Kidney capillary endothelial cell (primary cell): ENCODE measurements at regions not wholly inside any gene's neighbourhood (a gene's known extent, or its start where the extent isn't known, plus 50 kb on each side); places are given as distances from the start of the nearest gene placed in this dataset.

Source experiments
- DNase-seq: peaks from one replicate; pipeline ENCODE4 v3.0.0-alpha.2; 2018; ENCODE audit warnings: low spot score

DNA sequence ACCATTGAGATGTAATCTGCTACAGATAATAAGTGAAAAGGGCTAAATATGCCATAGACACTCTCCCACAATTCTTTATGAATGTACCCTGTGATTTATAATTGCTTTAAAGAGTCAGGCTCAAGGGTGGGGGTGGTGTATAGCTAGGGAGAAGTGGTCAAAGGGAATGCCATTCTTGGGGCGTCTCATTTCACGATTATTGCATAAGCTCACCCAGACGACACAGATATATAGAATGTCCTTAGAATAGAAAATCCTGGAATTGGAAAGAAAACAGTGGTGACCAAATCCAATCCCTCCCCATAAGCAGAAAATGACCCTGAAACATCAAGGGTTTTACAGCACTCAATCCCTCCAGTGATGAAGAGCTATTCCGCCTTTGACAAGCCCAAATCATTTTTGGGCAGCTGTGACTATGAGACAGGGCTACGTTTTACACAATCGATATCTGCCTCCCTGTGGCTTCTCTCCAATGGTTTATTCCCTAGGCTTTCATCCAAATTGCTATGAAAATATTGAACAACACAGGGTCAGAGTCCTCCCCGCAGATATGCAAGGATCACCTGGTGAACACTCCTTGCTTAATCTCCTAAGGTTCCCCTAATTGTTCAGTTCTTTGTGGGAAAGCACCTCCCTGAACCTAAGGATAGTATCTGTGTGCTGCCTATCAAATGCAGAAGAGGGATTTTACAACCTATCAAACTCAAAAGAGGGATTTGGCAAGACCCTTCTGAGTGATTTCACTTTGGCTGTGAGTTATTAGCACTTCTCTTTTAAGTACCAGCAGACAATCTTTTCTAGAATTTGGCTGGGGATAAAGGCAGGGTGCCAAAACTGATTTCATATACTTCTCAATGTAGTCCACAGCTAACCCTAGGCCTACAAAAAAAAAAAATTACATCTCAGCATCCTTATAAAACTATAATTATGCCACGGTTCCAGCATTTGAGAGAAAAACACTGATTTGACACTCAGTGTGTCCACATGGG lies 144.9 kb upstream of the CDH6 start:
- no peak for DNase-seq

DNA sequence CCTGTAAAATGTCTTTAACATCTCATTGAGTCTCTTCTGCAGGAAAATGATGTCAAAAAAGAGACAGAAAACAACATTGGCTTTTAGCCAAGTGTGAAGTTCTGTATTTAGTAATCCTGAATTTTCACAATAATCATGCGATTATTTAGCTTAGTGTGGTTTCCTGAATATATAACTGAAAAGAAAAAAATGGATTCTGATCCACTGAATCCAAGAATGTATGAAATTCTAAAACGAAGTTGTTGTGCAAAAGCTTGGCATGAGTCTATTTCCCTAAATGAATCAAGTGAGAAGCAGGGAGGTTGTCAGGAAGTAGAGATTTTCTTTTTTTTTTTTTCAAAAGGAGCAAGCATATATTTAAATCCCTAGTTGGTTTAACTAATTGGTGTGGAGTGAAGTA lies 145.9 kb upstream of the CDH6 start:
- no peak for DNase-seq

- no peak for DNase-seq
Observed at GRCh38 chr5:31047007-31047406, 146.5 kb upstream of the CDH6 start.

- peak; percentile 63 for DNase-seq
Observed at GRCh38 chr5:31036411-31036810, 157.1 kb upstream of the CDH6 start.

GRCh38 chr5:31033295-31033694 lies 160.2 kb upstream of the CDH6 start:
- no peak for DNase-seq

DNA sequence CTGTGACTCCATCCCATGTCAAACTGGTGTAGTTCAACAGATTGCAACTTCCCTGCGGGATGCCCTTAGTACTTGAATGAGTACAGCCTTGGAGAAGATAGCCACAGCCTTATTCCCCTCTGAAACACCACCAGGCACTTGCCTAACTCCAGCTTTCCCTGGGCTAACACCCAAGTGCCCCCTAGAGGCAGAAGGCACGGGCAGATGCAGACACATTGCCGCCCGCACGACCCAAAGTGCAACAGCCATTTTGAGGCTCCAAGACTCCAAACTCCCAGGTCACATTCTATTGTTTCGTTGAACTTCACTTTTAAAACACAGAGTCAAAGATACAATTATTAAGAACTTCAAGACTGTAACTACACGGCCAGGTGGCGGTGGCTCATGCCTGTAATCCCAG lies 163.6 kb upstream of the CDH6 start:
- DNase-seq: no peak

GRCh38 chr5:31027721-31028120 lies 165.8 kb upstream of the CDH6 start:
- DNase-seq: no peak

DNA sequence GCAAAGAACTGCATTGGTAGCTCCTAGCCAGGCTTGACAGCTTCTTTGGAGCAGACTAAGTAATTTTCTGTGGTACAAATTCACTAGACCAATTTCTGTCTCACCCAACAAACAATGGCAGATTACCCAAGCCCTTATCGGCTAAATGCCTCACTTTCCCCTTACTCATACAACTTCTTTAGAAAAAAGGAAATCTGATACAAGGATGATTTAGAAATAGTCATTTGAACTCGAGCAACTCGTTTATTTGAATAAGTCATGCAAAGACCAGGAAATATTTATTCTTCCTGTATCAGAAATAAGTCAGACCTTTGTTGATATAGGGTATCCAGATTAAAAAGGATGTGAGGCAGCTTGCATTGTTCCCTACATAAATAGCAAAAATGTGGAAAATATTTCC lies 170.4 kb upstream of the CDH6 start:
- DNase-seq: peak; percentile 79

- no peak for DNase-seq
Observed at GRCh38 chr5:31021181-31021624, 172.3 kb upstream of the CDH6 start.

DNA sequence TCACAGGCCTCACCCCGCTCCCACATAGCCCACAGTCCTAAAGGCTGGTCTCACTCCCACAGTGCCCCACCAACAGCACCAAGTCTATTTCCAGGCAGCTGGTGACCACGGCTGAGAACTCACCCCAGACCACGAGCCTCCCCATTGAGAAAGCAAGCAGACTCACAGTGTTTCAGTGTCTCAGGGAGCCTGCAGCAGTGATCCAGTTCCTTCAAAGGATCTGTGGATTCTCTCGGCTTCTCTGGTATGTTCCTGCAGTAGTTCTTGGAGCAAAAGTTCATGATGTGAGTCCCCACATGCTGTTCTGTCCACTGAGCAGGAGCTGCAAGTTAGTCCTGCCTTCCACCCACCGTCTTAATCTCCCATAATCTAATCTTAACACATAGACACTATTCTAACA lies 185.3 kb upstream of the CDH6 start:
- DNase-seq: no peak

GRCh38 chr5:31007672-31008071 lies 185.8 kb upstream of the CDH6 start:
- no peak for DNase-seq

GRCh38 chr5:31000287-31000686 lies 193.2 kb upstream of the CDH6 start:
- DNase-seq: no peak

- DNase-seq: no peak
Observed at GRCh38 chr5:30997681-30998080, 195.8 kb upstream of the CDH6 start.

- DNase-seq: no peak
Observed at GRCh38 chr5:30994902-30995301, 198.6 kb upstream of the CDH6 start.

- DNase-seq: no peak
Observed at GRCh38 chr5:30994176-30994575, 199.3 kb upstream of the CDH6 start.

GRCh38 chr5:30991462-30991861 lies 202.0 kb upstream of the CDH6 start:
- no peak for DNase-seq

DNA sequence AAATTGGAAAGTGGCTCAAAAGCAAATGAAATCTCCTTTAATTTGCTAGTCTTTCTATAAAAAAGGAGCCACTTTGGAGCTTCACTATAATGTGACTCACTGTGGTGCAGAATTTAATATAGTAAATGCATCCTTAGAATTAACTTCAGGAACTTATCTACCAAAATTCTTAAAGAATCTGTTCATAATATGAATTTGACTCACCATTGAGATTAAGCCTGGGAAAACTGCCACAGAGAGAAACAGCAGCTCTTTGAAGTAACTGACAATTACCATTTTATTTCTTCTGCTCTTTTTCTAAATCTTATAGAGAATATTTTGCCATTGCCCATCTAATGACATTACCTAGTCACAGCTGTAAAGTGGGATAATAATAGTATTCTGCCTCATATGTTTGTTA lies 211.9 kb upstream of the CDH6 start:
- no peak for DNase-seq

DNA sequence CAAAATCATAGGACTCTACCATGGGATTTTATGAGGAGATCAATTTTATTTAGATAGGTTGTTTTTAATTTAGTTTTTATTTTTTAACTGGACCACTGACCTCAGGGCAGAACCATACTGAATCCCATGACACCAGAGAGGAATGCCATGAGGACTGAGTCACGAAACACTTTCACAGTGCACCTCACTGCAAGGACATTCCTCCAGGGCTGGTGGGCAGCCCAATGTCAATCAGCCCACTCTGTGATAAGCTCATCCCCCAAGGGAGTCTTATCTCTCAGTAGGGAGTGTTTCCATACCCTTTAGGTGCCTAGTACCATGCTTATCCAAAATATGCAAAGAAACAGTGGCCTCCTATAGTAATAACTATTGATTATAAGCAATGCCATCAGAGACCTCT lies 224.5 kb upstream of the CDH6 start:
- DNase-seq: no peak

DNA sequence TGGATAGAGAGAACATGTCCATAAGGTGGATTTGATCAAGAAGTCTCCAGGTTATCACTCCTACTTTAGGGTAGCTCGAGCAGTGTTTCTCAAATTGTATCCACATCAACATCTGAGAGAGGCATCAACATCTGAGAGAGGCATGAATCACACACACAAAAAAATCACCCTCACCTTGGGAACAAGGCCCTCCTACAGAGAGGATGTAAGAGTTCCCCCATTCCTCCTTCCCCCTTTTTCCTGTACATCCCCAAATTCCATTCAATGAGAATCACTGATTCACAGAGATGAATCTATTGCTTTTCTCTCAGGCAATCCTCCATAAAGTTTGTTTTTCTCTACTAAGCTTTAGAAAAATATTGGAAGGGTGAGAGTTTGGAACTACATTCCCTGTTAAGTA lies 233.4 kb upstream of the CDH6 start:
- DNase-seq: no peak

DNA sequence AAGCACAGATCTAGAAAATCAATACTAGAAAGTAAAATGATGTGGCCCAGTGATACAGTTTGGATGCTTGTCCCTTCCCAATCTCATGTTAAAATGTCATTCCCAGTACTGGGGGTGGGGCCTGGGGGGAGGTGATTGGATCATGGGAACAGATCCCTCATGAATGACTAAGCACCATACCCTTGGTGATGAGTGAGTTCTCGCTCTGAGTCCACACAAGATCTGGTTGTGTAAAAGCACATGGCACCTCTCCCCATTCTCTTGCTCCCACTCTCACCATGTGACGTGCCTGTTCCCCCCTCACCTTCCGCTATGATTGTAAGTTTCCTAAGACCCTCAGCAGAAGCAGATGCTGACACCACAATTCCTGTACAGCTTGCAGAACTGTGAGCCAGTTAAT lies 234.2 kb upstream of the CDH6 start:
- no peak for DNase-seq

DNA sequence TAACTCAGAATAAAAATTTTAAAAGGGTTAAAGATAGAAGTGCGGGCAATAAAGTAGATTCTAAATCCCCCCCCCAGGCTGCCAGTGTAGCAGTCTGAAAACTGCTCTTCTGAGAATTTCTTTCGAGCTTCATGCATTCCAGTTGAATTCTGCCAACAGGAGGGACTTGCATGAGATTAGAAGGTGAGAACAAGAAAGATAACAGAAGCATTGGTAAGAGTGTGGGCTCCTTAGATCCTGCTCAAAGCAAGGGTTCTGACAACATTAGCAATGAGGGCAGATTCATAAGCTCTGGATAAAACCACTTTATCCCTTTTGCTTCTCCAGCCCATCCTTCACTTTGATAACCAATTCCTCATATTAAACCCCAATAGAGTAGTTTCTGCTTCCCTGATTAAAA lies 235.9 kb upstream of the CDH6 start:
- DNase-seq: no peak

GRCh38 chr5:30956251-30956650 lies 237.2 kb upstream of the CDH6 start:
- no peak for DNase-seq

DNA sequence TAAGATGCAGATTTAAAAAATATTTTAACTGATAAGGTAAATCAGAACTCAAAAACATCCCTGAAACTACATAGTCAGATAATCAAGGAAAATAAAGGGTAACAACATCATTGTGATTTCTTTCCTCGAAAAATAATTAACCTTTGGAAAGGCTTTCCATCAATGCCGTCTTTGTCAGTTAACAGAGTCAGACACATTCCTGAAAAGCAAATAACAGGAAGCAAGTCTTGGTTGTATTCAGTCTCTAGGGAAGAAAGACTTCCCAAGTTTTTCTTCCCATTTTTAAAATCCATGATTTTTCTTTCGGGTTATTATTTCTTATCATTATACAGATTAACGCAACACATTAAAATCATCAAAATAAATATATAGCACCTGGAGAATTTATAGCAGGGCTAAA lies 256.4 kb upstream of the CDH6 start:
- no peak for DNase-seq

DNA sequence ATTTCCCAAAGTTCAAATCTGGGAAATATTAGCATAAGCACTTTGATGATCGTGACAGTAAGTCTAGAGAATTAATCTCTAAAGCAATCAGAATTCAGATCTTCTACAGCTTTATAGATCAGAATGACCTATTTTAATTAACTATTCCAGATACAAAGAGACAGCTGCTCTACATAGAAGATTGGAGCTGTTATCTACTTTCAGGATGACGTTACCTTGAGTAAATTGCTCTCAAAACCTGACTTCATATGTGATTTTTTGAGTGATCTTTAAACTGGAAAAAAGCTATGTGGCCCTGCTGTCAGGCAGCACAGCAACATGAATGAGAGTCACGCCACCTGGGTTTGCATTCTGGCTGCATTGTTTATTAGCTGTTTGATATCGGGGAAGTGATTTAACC lies 259.9 kb upstream of the CDH6 start:
- DNase-seq: no peak
